ENCODE measurements at regions not wholly inside any gene's neighbourhood (a gene's known extent, or its start where the extent isn't known, plus 50 kb on each side); places are given as distances from the start of the nearest gene placed in this dataset.

- TF ChIP-seq JUNB (IDR thresholded peaks at IDR 0.05) = no peak
- TF ChIP-seq CTCF (IDR thresholded peaks at IDR 0.05) = no peak
- TF ChIP-seq POLR2A (IDR thresholded peaks at IDR 0.05; ENCODE audit: low read length) = no peak
- TF ChIP-seq SMC3 (IDR thresholded peaks at IDR 0.05) = no peak
- no peak for TF ChIP-seq BHLHE40 (IDR thresholded peaks at IDR 0.05; ENCODE audit: low read depth, low read length)
- no peak for TF ChIP-seq NPAS2 (CRISPR knock-in tag; IDR thresholded peaks at IDR 0.05; ENCODE audit: borderline replicate concordance)
- no peak for TF ChIP-seq MAZ (IDR thresholded peaks at IDR 0.05; ENCODE audit: borderline replicate concordance, low read depth, low read length)
- no peak for TF ChIP-seq CHD4 (IDR thresholded peaks at IDR 0.05; ENCODE audit: borderline replicate concordance)
Observed at GRCh38 chr5:176183321-176184074, 54.7 kb upstream of the SIMC1 start.
